Adrenal gland (tissue), 9 donors: ENCODE measurements at regions not wholly inside any gene's neighbourhood (a gene's known extent, or its start where the extent isn't known, plus 50 kb on each side); places are given as distances from the start of the nearest gene placed in this dataset.

Source experiments
- DNase-seq, 7 donors: peaks; one replicate each; pipeline ENCODE4 v3.0.0-alpha.2; 2019 to 2020
- H3K27ac ChIP-seq, 5 donors: fragments of 200-600 bp; sonication (generic) in 4 of 5; 1 replicate in 3 of 5; 2 replicates in 2 of 5; pipeline versions ENCODE4 v1.5.1 to v1.8.0; 2016 to 2020; ENCODE audit warnings: mild to moderate bottlenecking in 1 of 5
- H3K27me3 ChIP-seq: fragments of 200-600 bp; 2 replicates; pipeline ENCODE4 v1.8.0; 2021
- H3K36me3 ChIP-seq, 2 donors: fragments of 200-600 bp; replicated peaks in 1 of 2; 1 replicate in 1 of 2; 2 replicates in 1 of 2; pipeline versions ENCODE4 v1.5.1 to v1.8.0; 2018 to 2022
- H3K4me1 ChIP-seq, 2 donors: fragments of 200-600 bp; replicated peaks in 1 of 2; 1 replicate in 1 of 2; 2 replicates in 1 of 2; pipeline versions ENCODE4 v1.5.1 to v1.8.0; 2018 to 2021
- H3K4me3 ChIP-seq, 4 donors: fragments of 200-600 bp; sonication (generic) in 3 of 4; one replicate each; pipeline ENCODE4 v1.5.1; 2016 to 2018
- H3K9me3 ChIP-seq, 3 donors: fragments of 200-600 bp; sonication (generic) in 1 of 3; replicated peaks in 1 of 3; 1 replicate in 2 of 3; 2 replicates in 1 of 3; pipeline versions ENCODE4 v1.5.1 to v1.8.0; 2016 to 2021
- POLR2A ChIP-seq, 2 donors: fragments of 450-650 bp; IDR thresholded peaks; one replicate each; pipeline ENCODE4 v1.6.1; 2017; ENCODE audit warnings: antibody characterized with exemption in 2 of 2, mild to moderate bottlenecking in 2 of 2, moderate library complexity in 1 of 2
- WGBS, 4 donors: extraction: QIAGEN DNeasy Blood & Tissue Kit in 2 of 4; methylation state at CpG; one replicate each; pipeline versions ENCODE4 v1.1.5 to v1.1.7; 2013 to 2017; 5-methylcytosine and 5-hydroxymethylcytosine counted together
- intact Hi-C, 2 donors: fragments of 100-400 bp; cut with DNase I; formaldehyde crosslinking; loops; one replicate each; pipeline versions ENCODE4 v1.14.1 to v1.15.0; 2022 to 2023
- TF ChIP-seq, protein P1 (sequence below), 6 experiments: fragments of 450-650 bp in 4 of 6; fragments of 200-600 bp in 2 of 6; sonication (generic) in 1 of 6; IDR thresholded peaks; 1 replicate in 5 of 6; 2 replicates in 1 of 6; pipeline versions ENCODE4 v1.5.1 to v1.8.0; 2016 to 2021; ENCODE audit warnings: antibody characterized with exemption in 6 of 6, mild to moderate bottlenecking in 2 of 6, moderate library complexity in 1 of 6
- donor health status: healthy with polysubstance abuse.
- donor health status: Bipolar disorder and iron deficiency.
- donor health status: DM: yes; HTN: yes; CAD: no.
- donor health status: DM: no; HTN: no; CAD: no.
- donor health status: DM: no; HTN: no; CAD: no.

GRCh38 chr21:15162921-15163320, 98.1 kb upstream of the NRIP1 start:
- WGBS, 4 donors, result 91 to 97% (median 94%) methylated on average over 2 of the region's 2 CpGs

GRCh38 chr21:15164273-15164672, 99.5 kb upstream of the NRIP1 start:
- 88 to 94% (median 91%) methylated on average over 9 of the region's 9 CpGs for WGBS, 4 donors
- H3K4me3 ChIP-seq, result no peak overlapping the region
- no peaks in the 10 kb centered on the region for H3K9me3 ChIP-seq
- TF ChIP-seq POLR2A (IDR thresholded peaks at IDR 0.05), result no peak
- TF ChIP-seq, protein P1, sequence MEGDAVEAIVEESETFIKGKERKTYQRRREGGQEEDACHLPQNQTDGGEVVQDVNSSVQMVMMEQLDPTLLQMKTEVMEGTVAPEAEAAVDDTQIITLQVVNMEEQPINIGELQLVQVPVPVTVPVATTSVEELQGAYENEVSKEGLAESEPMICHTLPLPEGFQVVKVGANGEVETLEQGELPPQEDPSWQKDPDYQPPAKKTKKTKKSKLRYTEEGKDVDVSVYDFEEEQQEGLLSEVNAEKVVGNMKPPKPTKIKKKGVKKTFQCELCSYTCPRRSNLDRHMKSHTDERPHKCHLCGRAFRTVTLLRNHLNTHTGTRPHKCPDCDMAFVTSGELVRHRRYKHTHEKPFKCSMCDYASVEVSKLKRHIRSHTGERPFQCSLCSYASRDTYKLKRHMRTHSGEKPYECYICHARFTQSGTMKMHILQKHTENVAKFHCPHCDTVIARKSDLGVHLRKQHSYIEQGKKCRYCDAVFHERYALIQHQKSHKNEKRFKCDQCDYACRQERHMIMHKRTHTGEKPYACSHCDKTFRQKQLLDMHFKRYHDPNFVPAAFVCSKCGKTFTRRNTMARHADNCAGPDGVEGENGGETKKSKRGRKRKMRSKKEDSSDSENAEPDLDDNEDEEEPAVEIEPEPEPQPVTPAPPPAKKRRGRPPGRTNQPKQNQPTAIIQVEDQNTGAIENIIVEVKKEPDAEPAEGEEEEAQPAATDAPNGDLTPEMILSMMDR (IDR thresholded peaks at IDR 0.05), result no peak
- H3K36me3 ChIP-seq, result no peaks in the 10 kb centered on the region
- H3K27me3 ChIP-seq, result no peaks in the 10 kb centered on the region
- H3K27ac ChIP-seq, result no peak overlapping the region
- H3K4me1 ChIP-seq, result peaks cover 0 to 5% of the 10 kb centered on the region in 2 donors
- DNase-seq, result no peak
- intact Hi-C loops, result no loop called here

More at GRCh38 chr21:15162921-15163320, 98.1 kb upstream of the NRIP1 start:
- no peak for DNase-seq
- H3K27ac ChIP-seq, result no peak overlapping the region
- no peaks in the 10 kb centered on the region for H3K36me3 ChIP-seq
- no peaks in the 10 kb centered on the region for H3K27me3 ChIP-seq
- no peaks in the 10 kb centered on the region for H3K9me3 ChIP-seq
- no peak overlapping the region for H3K4me3 ChIP-seq
- peaks cover 0 to 7% of the 10 kb centered on the region in 2 donors for H3K4me1 ChIP-seq
- intact Hi-C loops, result no loop called here
- no peak for TF ChIP-seq POLR2A (IDR thresholded peaks at IDR 0.05)
- TF ChIP-seq, protein P1 (IDR thresholded peaks at IDR 0.05), result no peak

DNA sequence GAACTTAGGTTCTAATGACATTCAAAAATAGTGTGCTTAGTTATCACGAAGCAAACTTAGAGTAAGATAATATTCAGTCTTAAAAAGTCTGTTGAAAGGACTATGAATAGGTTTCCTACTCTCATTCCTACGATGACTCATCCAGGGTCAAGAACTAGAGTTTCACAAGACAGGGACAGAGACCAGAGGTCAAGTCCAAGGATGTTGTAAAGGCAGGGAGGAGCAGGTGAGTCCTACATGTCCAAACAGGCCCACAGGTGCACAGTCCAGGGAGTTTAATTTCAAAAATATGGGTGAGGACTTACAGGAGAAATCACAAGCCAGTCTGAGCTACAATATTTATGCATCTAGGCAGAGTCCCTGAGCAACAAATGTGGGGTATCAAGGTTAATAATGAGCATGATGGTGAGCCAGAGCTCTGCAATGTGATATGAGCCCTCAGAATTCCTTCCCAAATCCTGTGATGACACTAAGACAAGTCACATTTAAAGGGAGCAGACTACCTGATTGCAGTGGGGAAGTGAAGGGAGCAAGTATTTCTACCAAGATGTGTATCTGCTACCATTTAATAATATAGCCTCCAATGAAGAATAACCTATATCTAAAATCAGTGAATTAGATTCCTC, 100.0 kb upstream of the NRIP1 start:
- TF ChIP-seq, protein P1 (IDR thresholded peaks at IDR 0.05), result no peak
- no peak for TF ChIP-seq POLR2A (IDR thresholded peaks at IDR 0.05)
- Histone ChIP-seq H3K27me3 (no peaks in the 10 kb centered on the region), H3K36me3 (no peaks in the 10 kb centered on the region), H3K27ac (no peak overlapping the region), H3K4me3 (no peak overlapping the region), H3K4me1 (peaks cover 0 to under 1% of the 10 kb centered on the region in 2 donors), H3K9me3 (no peaks in the 10 kb centered on the region)
- peak in 1 of 7 donors; percentile 8 for DNase-seq
- 29 to 44% (median 36%) methylated on average over 2 of the region's 2 CpGs for WGBS, 4 donors
- intact Hi-C loops, result no loop called here

GRCh38 chr21:15170614-15171013, 105.8 kb upstream of the NRIP1 start:
- Histone ChIP-seq H3K9me3 (no peaks in the 10 kb centered on the region), H3K36me3 (no peaks in the 10 kb centered on the region), H3K4me1 (no peaks in the 10 kb centered on the region), H3K27me3 (no peaks in the 10 kb centered on the region), H3K4me3 (no peak overlapping the region), H3K27ac (no peak overlapping the region)
- intact Hi-C loops, result no loop called here
- TF ChIP-seq, protein P1 (IDR thresholded peaks at IDR 0.05), result no peak
- TF ChIP-seq POLR2A (IDR thresholded peaks at IDR 0.05), result no peak
- WGBS, 4 donors, result 79 to 91% (median 80%) methylated on average over 2 of the region's 2 CpGs
- no peak for DNase-seq
